Fibroblast of lung (primary cell): ENCODE measurements at regions not wholly inside any gene's neighbourhood (a gene's known extent, or its start where the extent isn't known, plus 50 kb on each side); places are given as distances from the start of the nearest gene placed in this dataset.

Experiments
- DNase-seq, 2 donors: peaks; one replicate each; pipeline versions ENCODE4 v3.0.0 to v3.0.0-alpha.2; 2010; ENCODE audit warnings: low read depth in 2 of 2
- H2AFZ ChIP-seq: 2 replicates; pipeline ENCODE4 v1.5.1; 2012; ENCODE audit warnings: low read length, control low read depth, inconsistent platforms
- H3K27ac ChIP-seq: 2 replicates; pipeline ENCODE4 v1.5.1; 2011; ENCODE audit warnings: low read length, control low read depth; ENCODE audit not compliant: insufficient read depth
- H3K27me3 ChIP-seq: 2 replicates; pipeline ENCODE4 v1.5.1; 2011; ENCODE audit warnings: mild to moderate bottlenecking, low read length; ENCODE audit not compliant: control insufficient read depth, insufficient read depth
- H3K36me3 ChIP-seq: 2 replicates; pipeline ENCODE4 v1.5.1; 2011; ENCODE audit warnings: low read length; ENCODE audit not compliant: control insufficient read depth, insufficient read depth
- H3K4me1 ChIP-seq: 2 replicates; pipeline ENCODE4 v1.5.1; 2011; ENCODE audit warnings: low read length; ENCODE audit not compliant: control insufficient read depth, insufficient read depth; ENCODE audit errors: extremely low read depth
- H3K4me2 ChIP-seq: 2 replicates; pipeline ENCODE4 v1.5.1; 2011; ENCODE audit warnings: low read length, control low read depth; ENCODE audit not compliant: insufficient read depth; ENCODE audit errors: extremely low read depth
- H3K4me3 ChIP-seq, 4 experiments: fragments of 200-600 bp in 1 of 4; sonication (generic) in 1 of 4; replicated peaks in 1 of 4; 2 replicates each; pipeline ENCODE4 v1.5.1; 2011 to 2016; ENCODE audit warnings: low read length in 4 of 4, low read depth in 3 of 4, mild to moderate bottlenecking in 3 of 4, control low read depth in 2 of 4, inconsistent platforms in 1 of 4, mixed read lengths in 1 of 4; ENCODE audit not compliant: insufficient read depth in 1 of 4; ENCODE audit errors: control extremely low read depth in 1 of 4
- H3K79me2 ChIP-seq: 2 replicates; pipeline ENCODE4 v1.5.1; 2012; ENCODE audit warnings: mild to moderate bottlenecking, low read length, inconsistent platforms; ENCODE audit not compliant: control insufficient read depth, insufficient read depth
- H3K9ac ChIP-seq: 2 replicates; pipeline ENCODE4 v1.5.1; 2011; ENCODE audit warnings: mild to moderate bottlenecking, low read length, control low read depth; ENCODE audit not compliant: insufficient read depth
- H3K9me3 ChIP-seq: 2 replicates; pipeline ENCODE4 v1.5.1; 2012; ENCODE audit warnings: low read depth, low read length; ENCODE audit not compliant: control insufficient read depth, insufficient read depth
- H4K20me1 ChIP-seq: 2 replicates; pipeline ENCODE4 v1.5.1; 2011; ENCODE audit warnings: low read length; ENCODE audit not compliant: control insufficient read depth, insufficient read depth; ENCODE audit errors: extremely low read depth
- CTCF ChIP-seq, 2 donors: IDR thresholded peaks in 1 of 2; conservative IDR thresholded peaks in 1 of 2; 1 replicate in 1 of 2; 2 replicates in 1 of 2; pipeline ENCODE4 v1.5.1; 2011 to 2012; ENCODE audit warnings: low read length in 2 of 2, control low read depth in 1 of 2, inconsistent platforms in 1 of 2, low read depth in 1 of 2, mild to moderate bottlenecking in 1 of 2
- EZH2 ChIP-seq: IDR thresholded peaks from 2 replicates; pipeline ENCODE4 v1.5.1; 2012; ENCODE audit warnings: low read length, control low read depth, mild to moderate bottlenecking; ENCODE audit errors: missing control alignments

DNA sequence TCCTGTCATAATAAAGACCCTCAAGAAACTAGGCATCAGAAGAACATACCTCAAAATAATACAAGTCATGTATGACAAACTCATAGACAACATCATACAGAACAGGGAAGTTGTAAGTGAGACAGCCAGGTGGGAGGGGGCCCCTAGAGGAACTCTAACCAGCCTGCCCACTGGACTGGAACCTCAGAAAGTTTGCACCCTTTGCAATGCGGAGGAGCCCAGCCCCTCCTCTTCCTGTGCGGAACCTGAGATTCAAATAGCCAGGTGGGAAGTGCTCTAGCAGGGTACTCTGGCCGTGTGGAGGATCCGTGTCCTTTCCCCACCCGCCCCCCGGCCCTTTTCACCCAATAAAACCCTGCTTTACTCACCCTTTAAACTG is 387.0 kb upstream of the CBLB start:
- Histone ChIP-seq H3K9me3 (no peaks in the 10 kb centered on the region), H3K4me3 (no peak overlapping the region)
- TF ChIP-seq CTCF (conservative IDR thresholded peaks at IDR 0.05 in 1 of 2, IDR thresholded peaks at IDR 0.05 in 1 of 2; ENCODE audit: low read depth in 1 of 2, low read length in 2 of 2) (no peak), EZH2 (no peak)

GRCh38 chr3:106256249-106256957 is 387.6 kb upstream of the CBLB start:
- Histone ChIP-seq H3K79me2 (no peaks in the 10 kb centered on the region), H3K4me1 (no peaks in the 10 kb centered on the region), H3K4me3 (no peak overlapping the region), H3K27ac (no peak overlapping the region), H3K4me2 (no peak overlapping the region), H3K9ac (no peak overlapping the region), H3K27me3 (no peaks in the 10 kb centered on the region), H3K9me3 (no peaks in the 10 kb centered on the region), H4K20me1 (no peaks in the 10 kb centered on the region), H2AFZ (no peak overlapping the region), H3K36me3 (no peaks in the 10 kb centered on the region)
- DNase-seq, result no peak
- no peak for TF ChIP-seq EZH2
- TF ChIP-seq CTCF (conservative IDR thresholded peaks at IDR 0.05 in 1 of 2, IDR thresholded peaks at IDR 0.05 in 1 of 2; ENCODE audit: low read depth in 1 of 2, low read length in 2 of 2), result no peak

More for the DNA sequence above, 387.0 kb upstream of the CBLB start:
- Histone ChIP-seq H2AFZ (no peak overlapping the region), H3K36me3 (no peaks in the 10 kb centered on the region), H3K79me2 (no peaks in the 10 kb centered on the region), H3K27me3 (no peaks in the 10 kb centered on the region), H4K20me1 (no peaks in the 10 kb centered on the region), H3K27ac (no peak overlapping the region), H3K4me2 (no peak overlapping the region), H3K9ac (no peak overlapping the region), H3K4me1 (no peaks in the 10 kb centered on the region)
- no peak for DNase-seq

GRCh38 chr3:106257172-106257571 is 388.4 kb upstream of the CBLB start:
- H3K4me1 ChIP-seq, result no peaks in the 10 kb centered on the region
- H3K4me3 ChIP-seq, result no peak overlapping the region
- no peak for TF ChIP-seq CTCF (conservative IDR thresholded peaks at IDR 0.05 in 1 of 2, IDR thresholded peaks at IDR 0.05 in 1 of 2; ENCODE audit: low read depth in 1 of 2, low read length in 2 of 2)
- no peak for TF ChIP-seq EZH2
- H3K79me2 ChIP-seq, result no peaks in the 10 kb centered on the region
- H3K27ac ChIP-seq, result no peak overlapping the region
- H4K20me1 ChIP-seq, result no peaks in the 10 kb centered on the region
- no peaks in the 10 kb centered on the region for H3K36me3 ChIP-seq
- H3K9me3 ChIP-seq, result no peaks in the 10 kb centered on the region
- no peak overlapping the region for H3K9ac ChIP-seq
- H2AFZ ChIP-seq, result no peak overlapping the region
- H3K4me2 ChIP-seq, result no peak overlapping the region
- DNase-seq, result no peak
- H3K27me3 ChIP-seq, result no peaks in the 10 kb centered on the region
